ENCODE measurements at regions not wholly inside any gene's neighbourhood (a gene's known extent, or its start where the extent isn't known, plus 50 kb on each side); places are given as distances from the start of the nearest gene placed in this dataset.

GRCh38 chrX:4206941-4207340 is 493.5 kb upstream of the PRKX start:
- no peak for DNase-seq

GRCh38 chrX:4197971-4198370 is 484.5 kb upstream of the PRKX start:
- no peak for DNase-seq

GRCh38 chrX:4193500-4194155 is 480.2 kb upstream of the PRKX start:
- DNase-seq = no peak

- DNase-seq = no peak
Measured at GRCh38 chrX:4186331-4186730, 472.9 kb upstream of the PRKX start.

- no peak for DNase-seq
Measured at GRCh38 chrX:4185086-4185485, 471.6 kb upstream of the PRKX start.

- DNase-seq = no peak
Measured at GRCh38 chrX:4182408-4182806, 469.0 kb upstream of the PRKX start.

- DNase-seq = no peak
Measured at GRCh38 chrX:4181782-4182407, 468.4 kb upstream of the PRKX start.

- DNase-seq = no peak
Measured at GRCh38 chrX:4179031-4179430, 465.6 kb upstream of the PRKX start.

- no peak for DNase-seq
Measured at GRCh38 chrX:4175221-4175620, 461.8 kb upstream of the PRKX start.

- no peak for DNase-seq
Measured at GRCh38 chrX:4173743-4174142, 460.3 kb upstream of the PRKX start.

GRCh38 chrX:4151798-4152197 is 438.3 kb upstream of the PRKX start:
- no peak for DNase-seq

- no peak for DNase-seq
Measured at GRCh38 chrX:4150259-4150658, 436.8 kb upstream of the PRKX start.

- no peak for DNase-seq
Measured at GRCh38 chrX:4129626-4130025, 416.2 kb upstream of the PRKX start.

GRCh38 chrX:4118666-4119530 is 405.4 kb upstream of the PRKX start:
- DNase-seq = no peak

GRCh38 chrX:4110964-4111363 is 397.5 kb upstream of the PRKX start:
- no peak for DNase-seq

GRCh38 chrX:4094926-4095325 is 381.5 kb upstream of the PRKX start:
- no peak for DNase-seq

- no peak for DNase-seq
Measured at GRCh38 chrX:4091046-4091760, 377.8 kb upstream of the PRKX start.

- DNase-seq = no peak
Measured at GRCh38 chrX:4059893-4060292, 346.4 kb upstream of the PRKX start.

- DNase-seq = no peak
Measured at GRCh38 chrX:4043951-4044350, 330.5 kb upstream of the PRKX start.

- DNase-seq = no peak
Measured at GRCh38 chrX:4035874-4036273, 322.4 kb upstream of the PRKX start.

- DNase-seq = no peak
Measured at GRCh38 chrX:4028151-4028550, 314.7 kb upstream of the PRKX start.

GRCh38 chrX:4005281-4005680 is 291.8 kb upstream of the PRKX start:
- DNase-seq = no peak

- DNase-seq = no peak
Measured at GRCh38 chrX:4004822-4005221, 291.4 kb upstream of the PRKX start.

All from activated T-cell treated with anti-CD3 and anti-CD28 coated beads, Interleukin-2, amount 50 U/mL, for 48 hours (primary cell).